Endothelial cell of umbilical vein (primary cell): ENCODE measurements at regions not wholly inside any gene's neighbourhood (a gene's known extent, or its start where the extent isn't known, plus 50 kb on each side); places are given as distances from the start of the nearest gene placed in this dataset.

Experiments used
- BruUV-seq: library from RNA; stranded (reverse); fragments of 400-500 nt; replicated peaks from 2 replicates; lab custom pipeline; 2021; lab: Mats Ljungman, UMichigan
- CTCF ChIA-PET: fragments of 300-600, 350-600 bp; sonication (Branson Sonifier 250); formaldehyde crosslinking; loops from one replicate; lab custom pipeline; 2021; ENCODE audit warnings: antibody characterized with exemption, inconsistent platforms; lab: Charles Lee
- POLR2A ChIA-PET: fragments of 300-600, 350-600 bp; sonication (Branson Sonifier 250); formaldehyde crosslinking; loops from one replicate; lab custom pipeline; 2021; ENCODE audit warnings: antibody characterized with exemption, inconsistent platforms; lab: Charles Lee
- DNase-seq: peaks from one replicate; pipeline ENCODE4 v3.0.0-alpha.2; 2011; ENCODE audit warnings: low read depth, low spot score
- FAIRE-seq: peaks from 2 replicates; lab custom pipeline; 2011; peaks lifted over from hg19 to GRCh38; lab: Jason Lieb, UNC
- H2AFZ ChIP-seq: 2 replicates; pipeline ENCODE4 v1.6.0; 2012; ENCODE audit warnings: low read depth, low read length, control low read depth, inconsistent platforms
- H3K27ac ChIP-seq: 2 replicates; pipeline ENCODE4 v1.5.1; 2011; ENCODE audit warnings: low read depth, mild to moderate bottlenecking, control low read depth, low read length, moderate library complexity; ENCODE audit not compliant: insufficient read depth
- H3K27me3 ChIP-seq, 2 experiments: 2 replicates each; pipeline versions ENCODE4 v1.6.0 to v1.6.1; 2011; ENCODE audit warnings: low read length in 2 of 2, mixed read lengths in 1 of 2; ENCODE audit not compliant: control insufficient read depth in 2 of 2, insufficient read depth in 2 of 2
- H3K36me3 ChIP-seq, 2 experiments: 2 replicates in 1 of 2; 3 replicates in 1 of 2; pipeline ENCODE4 v1.5.1; 2011; ENCODE audit warnings: low read length in 2 of 2, mild to moderate bottlenecking in 1 of 2, moderate library complexity in 1 of 2; ENCODE audit not compliant: control insufficient read depth in 2 of 2, insufficient read depth in 2 of 2; ENCODE audit errors: extremely low read depth in 1 of 2
- H3K4me1 ChIP-seq: 3 replicates; pipeline ENCODE4 v1.5.1; 2011; ENCODE audit warnings: mild to moderate bottlenecking, low read length; ENCODE audit not compliant: control insufficient read depth, insufficient read depth; ENCODE audit errors: extremely low read depth
- H3K4me2 ChIP-seq: 2 replicates; pipeline ENCODE4 v1.6.1; 2011; ENCODE audit warnings: low read length, control low read depth, mixed read lengths; ENCODE audit not compliant: insufficient read depth
- H3K4me3 ChIP-seq, 3 experiments: fragments of 200-600 bp in 1 of 3; sonication (generic), shearing (Covaris generic) in 1 of 3; replicated peaks in 1 of 3; 2 replicates each; pipeline ENCODE4 v1.5.1; 2011 to 2016; ENCODE audit warnings: control low read depth in 3 of 3, low read length in 3 of 3, mild to moderate bottlenecking in 2 of 3, inconsistent platforms in 1 of 3, low read depth in 1 of 3, moderate library complexity in 1 of 3; ENCODE audit not compliant: insufficient read depth in 1 of 3
- H3K79me2 ChIP-seq: 2 replicates; pipeline ENCODE4 v1.6.0; 2012; ENCODE audit warnings: low read length, inconsistent platforms; ENCODE audit not compliant: control insufficient read depth, insufficient read depth
- H3K9ac ChIP-seq: replicated peaks from 2 replicates; pipeline ENCODE3; 2011; ENCODE audit warnings: low read length, control low read depth; ENCODE audit not compliant: insufficient read depth; ENCODE audit errors: extremely low read depth
- H3K9me1 ChIP-seq: replicated peaks from 3 replicates; pipeline ENCODE4 v1.6.0; 2011; ENCODE audit warnings: mild to moderate bottlenecking, low read length; ENCODE audit not compliant: control insufficient read depth, insufficient read depth; ENCODE audit errors: extremely low read depth
- H3K9me3 ChIP-seq: replicated peaks from 2 replicates; pipeline ENCODE4 v1.5.1; 2012; ENCODE audit warnings: low read length, inconsistent platforms; ENCODE audit not compliant: control insufficient read depth, insufficient read depth
- H4K20me1 ChIP-seq: replicated peaks from 2 replicates; pipeline ENCODE3; 2011; ENCODE audit warnings: mild to moderate bottlenecking, low read length; ENCODE audit not compliant: control insufficient read depth, insufficient read depth; ENCODE audit errors: extremely low read depth
- CTCF ChIP-seq, 2 donors: IDR thresholded peaks; 1 replicate in 1 of 2; 2 replicates in 1 of 2; pipeline ENCODE4 v1.5.1; 2011; ENCODE audit warnings: low read length in 2 of 2, mild to moderate bottlenecking in 2 of 2, moderate library complexity in 2 of 2, control low read depth in 1 of 2, inconsistent platforms in 1 of 2, low read depth in 1 of 2; ENCODE audit not compliant: insufficient read depth in 1 of 2; ENCODE audit errors: extremely low read depth in 1 of 2
- FOS ChIP-seq: IDR thresholded peaks from 2 replicates; pipeline ENCODE4 v1.6.1; 2011; ENCODE audit warnings: mild to moderate bottlenecking, low read length, moderate library complexity, borderline replicate concordance; ENCODE audit not compliant: insufficient read depth
- GATA2 ChIP-seq: IDR thresholded peaks from 2 replicates; pipeline ENCODE4 v1.7.0; 2011; ENCODE audit warnings: low read depth, mild to moderate bottlenecking, moderate library complexity, mixed read lengths, low read length; ENCODE audit not compliant: insufficient read length, insufficient read depth
- JUN ChIP-seq: IDR thresholded peaks from 2 replicates; pipeline ENCODE4 v1.6.1; 2011; ENCODE audit warnings: borderline replicate concordance, low read depth; ENCODE audit not compliant: insufficient read length, insufficient read depth
- MYC ChIP-seq: IDR thresholded peaks from one replicate; pipeline ENCODE4 v1.6.1; 2011; ENCODE audit warnings: mild to moderate bottlenecking, low read depth, low read length
- POLR2AphosphoS5 ChIP-seq: IDR thresholded peaks from 2 replicates; pipeline ENCODE4 v1.6.1; 2012; ENCODE audit warnings: low read depth, mild to moderate bottlenecking, control low read depth, low read length, moderate library complexity; ENCODE audit not compliant: insufficient read depth
- dilution Hi-C: fragments of 300-500 bp; cut with MboI; formaldehyde crosslinking; loops from one replicate; pipeline ENCODE4 v1.15.0; 2019; ENCODE audit warnings: low sequenced_read_pairs; ENCODE audit not compliant: extremely low pct_ligation_motif_present
- intact Hi-C: fragments of 100-400 bp; cut with micrococcal nuclease; formaldehyde crosslinking; loops from one replicate; pipeline ENCODE4 v1.10.0; 2022
- TF ChIP-seq, protein P1 (sequence below): IDR thresholded peaks from 2 replicates; pipeline ENCODE4 v1.6.1; 2011; ENCODE audit not compliant: insufficient read depth, insufficient read length

DNA sequence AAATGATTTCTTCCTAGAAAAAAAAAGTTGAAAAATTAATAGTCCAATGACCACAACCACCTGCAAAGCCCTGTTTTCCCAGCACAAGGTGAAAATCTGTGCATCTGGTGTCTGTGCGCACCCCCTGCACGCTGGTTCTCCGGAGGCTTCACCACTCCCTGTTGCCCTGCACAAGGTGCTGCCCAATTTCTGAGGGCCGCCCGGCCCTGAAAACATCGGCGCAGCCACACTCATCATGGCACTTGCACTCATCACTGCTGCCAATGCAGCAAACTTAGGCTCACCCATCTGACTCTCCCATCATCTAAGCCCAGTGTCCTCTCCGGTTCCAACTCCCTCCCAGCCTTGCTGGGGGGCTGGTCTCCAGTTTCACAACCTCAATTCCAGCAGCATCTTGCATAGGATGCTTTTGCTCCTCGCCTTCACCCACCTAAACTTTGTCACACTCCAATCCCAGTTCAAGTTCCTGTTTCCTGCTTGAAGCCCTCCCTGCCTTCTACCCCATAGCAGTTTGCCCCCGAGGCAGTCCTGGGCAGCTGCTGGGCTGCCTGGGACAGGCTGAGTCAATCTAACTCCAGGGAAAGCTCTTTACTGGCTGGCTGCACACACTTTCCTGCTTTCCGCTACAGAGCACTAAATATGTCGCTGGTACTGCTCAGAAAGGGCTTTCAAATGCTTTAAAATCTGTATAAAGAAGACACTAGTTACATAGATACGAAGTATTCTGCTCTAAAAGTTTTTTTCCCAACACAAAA is 522.5 kb upstream of the ID2 start:
- Histone ChIP-seq H3K9ac (no peak overlapping the region), H3K27me3 (no peaks in the 10 kb centered on the region), H3K9me3 (no peaks in the 10 kb centered on the region), H3K4me1 (peaks cover 6% of the 10 kb centered on the region), H3K79me2 (no peaks in the 10 kb centered on the region), H3K9me1 (no peaks in the 10 kb centered on the region), H3K4me3 (no peak overlapping the region), H4K20me1 (no peaks in the 10 kb centered on the region), H3K4me2 (no peak overlapping the region), H3K36me3 (no peaks in the 10 kb centered on the region), H3K27ac (no peak overlapping the region), H2AFZ (no peak overlapping the region)
- BruUV-seq, result no TSS peak
- TF ChIP-seq CTCF (IDR thresholded peaks at IDR 0.05; ENCODE audit: extremely low read depth in 1 of 2, insufficient read depth in 1 of 2, low read depth in 1 of 2, low read length in 2 of 2), result no peak
- TF ChIP-seq POLR2AphosphoS5, result no peak
- TF ChIP-seq GATA2, result no peak
- no peak for TF ChIP-seq MYC
- no peak for TF ChIP-seq FOS
- TF ChIP-seq, protein P1, sequence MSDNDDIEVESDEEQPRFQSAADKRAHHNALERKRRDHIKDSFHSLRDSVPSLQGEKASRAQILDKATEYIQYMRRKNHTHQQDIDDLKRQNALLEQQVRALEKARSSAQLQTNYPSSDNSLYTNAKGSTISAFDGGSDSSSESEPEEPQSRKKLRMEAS, result no peak
- no peak for TF ChIP-seq JUN
- POLR2A ChIA-PET, result no interaction called here
- CTCF ChIA-PET, result no interaction called here
- FAIRE-seq (no peak), DNase-seq (no peak)
- dilution Hi-C loops (no loop called here), intact Hi-C loops (no loop called here)
